ENCODE measurements at regions not wholly inside any gene's neighbourhood (a gene's known extent, or its start where the extent isn't known, plus 50 kb on each side); places are given as distances from the start of the nearest gene placed in this dataset.

DNA sequence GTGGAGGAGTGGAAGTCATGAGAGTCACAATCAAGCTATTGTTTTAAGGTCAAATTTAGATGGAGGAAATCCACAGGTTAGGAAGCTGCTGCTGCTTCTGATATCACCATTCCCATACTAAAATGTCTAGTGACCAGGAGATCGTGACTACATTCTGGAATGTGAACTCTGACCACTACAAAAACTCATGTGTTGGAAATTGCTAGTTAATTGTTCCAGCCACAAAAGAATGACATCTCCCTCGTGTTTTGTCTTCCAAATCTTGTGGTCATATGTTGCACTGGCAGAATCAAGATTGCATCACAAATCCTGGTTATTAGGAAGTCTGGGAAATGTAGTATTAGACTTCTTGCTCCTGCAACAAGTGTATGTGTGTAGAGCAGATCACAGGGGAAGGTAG is 441.9 kb downstream of the CD109 start:
- TF ChIP-seq, protein P1, sequence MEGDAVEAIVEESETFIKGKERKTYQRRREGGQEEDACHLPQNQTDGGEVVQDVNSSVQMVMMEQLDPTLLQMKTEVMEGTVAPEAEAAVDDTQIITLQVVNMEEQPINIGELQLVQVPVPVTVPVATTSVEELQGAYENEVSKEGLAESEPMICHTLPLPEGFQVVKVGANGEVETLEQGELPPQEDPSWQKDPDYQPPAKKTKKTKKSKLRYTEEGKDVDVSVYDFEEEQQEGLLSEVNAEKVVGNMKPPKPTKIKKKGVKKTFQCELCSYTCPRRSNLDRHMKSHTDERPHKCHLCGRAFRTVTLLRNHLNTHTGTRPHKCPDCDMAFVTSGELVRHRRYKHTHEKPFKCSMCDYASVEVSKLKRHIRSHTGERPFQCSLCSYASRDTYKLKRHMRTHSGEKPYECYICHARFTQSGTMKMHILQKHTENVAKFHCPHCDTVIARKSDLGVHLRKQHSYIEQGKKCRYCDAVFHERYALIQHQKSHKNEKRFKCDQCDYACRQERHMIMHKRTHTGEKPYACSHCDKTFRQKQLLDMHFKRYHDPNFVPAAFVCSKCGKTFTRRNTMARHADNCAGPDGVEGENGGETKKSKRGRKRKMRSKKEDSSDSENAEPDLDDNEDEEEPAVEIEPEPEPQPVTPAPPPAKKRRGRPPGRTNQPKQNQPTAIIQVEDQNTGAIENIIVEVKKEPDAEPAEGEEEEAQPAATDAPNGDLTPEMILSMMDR (IDR thresholded peaks at IDR 0.05) = no peak
- TF ChIP-seq POLR2A (IDR thresholded peaks at IDR 0.05) = no peak
